ENCODE measurements at regions not wholly inside any gene's neighbourhood (a gene's known extent, or its start where the extent isn't known, plus 50 kb on each side); places are given as distances from the start of the nearest gene placed in this dataset.

GRCh38 chr10:29888321-29888720, 171.1 kb downstream of the JCAD start:
- no TSS peak for BruUV-seq (replicated peaks)
- H3K4me1 ChIP-seq (replicated peaks in 1 of 2; ENCODE audit: control insufficient read depth in 2 of 2, insufficient read depth in 2 of 2, low read length in 2 of 2), result no peaks in the 10 kb centered on the region
- no peaks in the 10 kb centered on the region for H3K36me3 ChIP-seq (ENCODE audit: control insufficient read depth, insufficient read depth, low read length)
- H3K4me2 ChIP-seq (ENCODE audit: insufficient read depth, low read length), result no peak overlapping the region
- no peak overlapping the region for H2AFZ ChIP-seq (ENCODE audit: low read depth, low read length)
- ATAC-seq (no peak), DNase-seq (ENCODE audit: extremely low read depth in 1 of 4, low spot score in 3 of 4) (no peak), FAIRE-seq (no peak)
- no peak for TF ChIP-seq ZNF318 (IDR thresholded peaks at IDR 0.05; ENCODE audit: borderline replicate concordance in 1 of 2, low read depth in 1 of 2)
- intact Hi-C loops (cut with micrococcal nuclease), result no loop called here
- ChIA-PET CTCF (ENCODE audit: low intra/inter-chr PET ratio) (no interaction called here), POLR2A (no interaction called here)
- no peaks in the 10 kb centered on the region for H3K9me1 ChIP-seq (ENCODE audit: control insufficient read depth, insufficient read depth, low read length)
- WGBS (ENCODE audit: insufficient coverage, low coverage, missing lambda C conversion rate), result 0% methylated on average over 1 of the region's 1 CpG
- no peaks in the 10 kb centered on the region for H3K9me3 ChIP-seq (replicated peaks; ENCODE audit: control insufficient read depth, insufficient read depth, low read depth, low read length)
- no peaks in the 10 kb centered on the region for H4K20me1 ChIP-seq (replicated peaks; ENCODE audit: control insufficient read depth, insufficient read depth, low read length)
- H3K9ac ChIP-seq (ENCODE audit: insufficient read depth in 1 of 2, low read depth in 2 of 2, low read length in 2 of 2), result no peak overlapping the region
- H3K4me3 ChIP-seq, result no peak overlapping the region
- in situ Hi-C loops (cut with MboI), result no loop called here
- H3K27ac ChIP-seq (ENCODE audit: extremely low read depth, low read depth, low read length), result no peak overlapping the region
- no peaks in the 10 kb centered on the region for H3K79me2 ChIP-seq (ENCODE audit: control insufficient read depth, insufficient read depth, low read length)
- H3K27me3 ChIP-seq (ENCODE audit: control insufficient read depth in 2 of 2, insufficient read depth in 2 of 2, low read length in 2 of 2), result no peaks in the 10 kb centered on the region

Data from K562 (cell line).